SU-DHL-6 (cell line): ENCODE measurements at regions not wholly inside any gene's neighbourhood (a gene's known extent, or its start where the extent isn't known, plus 50 kb on each side); places are given as distances from the start of the nearest gene placed in this dataset.

ENCODE experiments used
- EZH2phosphoT487 ChIP-seq: fragments of 200-600 bp; sonication (generic), shearing (Covaris generic); conservative IDR thresholded peaks from 2 replicates; pipeline ENCODE4 v1.6.1; 2018; ENCODE audit warnings: mild to moderate bottlenecking, antibody characterized with exemption, low read length, moderate library complexity, mixed read lengths
- TF ChIP-seq, protein P1 (sequence below): fragments of 200-600 bp; sonication (generic); IDR thresholded peaks from one replicate; pipeline ENCODE4 v1.5.1; 2017; ENCODE audit warnings: antibody characterized with exemption, mild to moderate bottlenecking, low read length, moderate library complexity; ENCODE audit not compliant: insufficient read depth, poor library complexity, severe bottlenecking

DNA sequence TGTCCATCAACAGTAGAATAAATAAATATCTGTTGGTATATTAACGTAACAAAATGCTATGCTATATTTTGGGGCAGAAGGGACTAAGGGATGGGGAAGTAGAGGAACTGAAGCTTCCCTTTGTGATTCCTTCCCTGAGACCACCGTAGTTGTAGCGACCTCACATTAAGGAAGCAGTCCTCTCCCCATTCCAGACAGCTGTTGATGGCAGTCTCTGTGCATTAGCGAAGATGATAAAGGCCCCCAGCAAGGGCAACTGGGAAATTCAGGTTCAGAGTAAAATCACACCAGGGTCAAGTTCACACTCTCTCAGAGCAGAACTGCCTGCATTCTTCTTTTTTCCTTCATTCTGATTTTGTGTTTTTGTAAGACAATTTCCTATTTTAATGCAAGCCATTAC is 259.0 kb downstream of the MEX3B start:
- TF ChIP-seq, protein P1, sequence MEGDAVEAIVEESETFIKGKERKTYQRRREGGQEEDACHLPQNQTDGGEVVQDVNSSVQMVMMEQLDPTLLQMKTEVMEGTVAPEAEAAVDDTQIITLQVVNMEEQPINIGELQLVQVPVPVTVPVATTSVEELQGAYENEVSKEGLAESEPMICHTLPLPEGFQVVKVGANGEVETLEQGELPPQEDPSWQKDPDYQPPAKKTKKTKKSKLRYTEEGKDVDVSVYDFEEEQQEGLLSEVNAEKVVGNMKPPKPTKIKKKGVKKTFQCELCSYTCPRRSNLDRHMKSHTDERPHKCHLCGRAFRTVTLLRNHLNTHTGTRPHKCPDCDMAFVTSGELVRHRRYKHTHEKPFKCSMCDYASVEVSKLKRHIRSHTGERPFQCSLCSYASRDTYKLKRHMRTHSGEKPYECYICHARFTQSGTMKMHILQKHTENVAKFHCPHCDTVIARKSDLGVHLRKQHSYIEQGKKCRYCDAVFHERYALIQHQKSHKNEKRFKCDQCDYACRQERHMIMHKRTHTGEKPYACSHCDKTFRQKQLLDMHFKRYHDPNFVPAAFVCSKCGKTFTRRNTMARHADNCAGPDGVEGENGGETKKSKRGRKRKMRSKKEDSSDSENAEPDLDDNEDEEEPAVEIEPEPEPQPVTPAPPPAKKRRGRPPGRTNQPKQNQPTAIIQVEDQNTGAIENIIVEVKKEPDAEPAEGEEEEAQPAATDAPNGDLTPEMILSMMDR: no peak
- no peak for TF ChIP-seq EZH2phosphoT487
